ENCODE measurements at regions not wholly inside any gene's neighbourhood (a gene's known extent, or its start where the extent isn't known, plus 50 kb on each side); places are given as distances from the start of the nearest gene placed in this dataset.

DNA sequence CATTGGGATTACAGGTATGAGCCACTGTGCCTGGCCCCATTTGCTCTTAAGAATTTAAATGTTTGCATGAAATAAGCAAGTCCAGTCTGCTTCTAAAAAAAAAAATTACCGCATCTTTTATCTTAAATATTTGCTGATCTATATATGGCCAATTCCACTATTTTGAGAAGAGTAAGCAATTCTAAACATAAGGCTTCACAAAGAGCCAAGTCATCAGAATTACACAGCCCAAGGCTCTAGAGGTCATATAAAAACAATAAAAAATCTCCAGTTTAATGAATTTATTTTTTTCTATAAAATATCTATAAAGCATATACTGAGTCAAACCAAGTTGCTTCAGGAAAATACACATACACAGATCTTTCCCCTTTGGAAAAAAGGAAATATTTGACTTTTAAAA lies 79.0 kb upstream of the CPNE8 start:
- Histone ChIP-seq H3K27ac (replicated peaks) (no peak overlapping the region), H3K4me3 (no peak overlapping the region), H3K4me1 (no peaks in the 10 kb centered on the region), H3K36me3 (no peaks in the 10 kb centered on the region), H3K27me3 (ENCODE audit: low read depth) (no peaks in the 10 kb centered on the region), H3K9me3 (replicated peaks) (peaks cover 28% of the 10 kb centered on the region)
- TF ChIP-seq CTCF (IDR thresholded peaks at IDR 0.05; ENCODE audit: borderline replicate concordance), result no peak
- intact Hi-C loops (cut with micrococcal nuclease), result no loop called here
- DNase-seq, result no peak

DNA sequence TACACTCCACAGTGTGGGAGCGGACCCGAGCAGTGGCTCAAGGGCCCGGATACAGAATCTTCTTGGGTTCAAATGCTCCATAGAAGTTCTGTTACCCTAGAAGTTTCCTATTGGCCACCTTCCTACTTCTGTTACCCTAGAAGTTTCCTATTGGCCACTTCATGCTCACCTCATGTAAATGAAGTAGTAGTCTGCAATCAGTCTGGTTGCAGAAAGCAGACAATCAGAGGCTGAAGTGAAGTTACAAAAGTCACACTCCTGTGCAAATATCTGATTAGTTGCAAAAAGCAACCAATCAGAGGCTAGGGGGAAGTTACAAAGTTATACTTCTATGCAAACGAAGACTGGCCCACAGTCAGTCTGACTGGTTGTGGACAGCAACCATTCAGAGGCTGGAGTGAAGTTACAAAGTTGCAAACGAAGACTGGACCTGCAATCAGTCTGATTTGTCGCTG lies 77.8 kb upstream of the CPNE8 start:
- H3K9me3 ChIP-seq (replicated peaks), result peaks cover 28% of the 10 kb centered on the region
- H3K27me3 ChIP-seq (ENCODE audit: low read depth), result no peaks in the 10 kb centered on the region
- intact Hi-C loops (cut with micrococcal nuclease), result no loop called here

GRCh38 chr12:38977132-38977531 lies 71.7 kb upstream of the CPNE8 start:
- no peaks in the 10 kb centered on the region for H3K27me3 ChIP-seq (ENCODE audit: low read depth)

More for the DNA sequence above, 77.8 kb upstream of the CPNE8 start:
- Histone ChIP-seq H3K27ac (replicated peaks) (no peak overlapping the region), H3K4me3 (no peak overlapping the region), H3K36me3 (no peaks in the 10 kb centered on the region), H3K4me1 (no peaks in the 10 kb centered on the region)
- TF ChIP-seq CTCF (IDR thresholded peaks at IDR 0.05; ENCODE audit: borderline replicate concordance), result no peak
- no peak for DNase-seq

DNA sequence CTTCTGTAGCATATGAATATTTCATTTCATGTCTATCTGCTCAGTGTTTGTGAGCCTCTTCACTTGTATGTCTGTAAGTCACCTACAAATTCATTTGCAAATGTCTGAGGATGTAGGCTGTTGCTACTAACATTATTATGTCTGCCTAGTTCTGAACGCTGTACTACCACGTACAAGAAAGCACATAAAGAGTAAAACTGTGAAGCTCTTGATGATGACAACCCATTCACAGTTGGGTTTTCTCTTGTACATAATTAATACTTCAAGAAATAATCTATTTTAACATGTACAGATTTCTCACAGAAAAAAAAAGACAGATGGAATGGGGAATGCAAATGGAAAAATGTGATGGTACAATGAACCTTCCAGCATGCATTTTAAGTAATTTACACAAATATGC lies 64.3 kb upstream of the CPNE8 start:
- H3K9me3 ChIP-seq (replicated peaks), result peaks cover 16% of the 10 kb centered on the region
- H3K27me3 ChIP-seq (ENCODE audit: low read depth), result no peaks in the 10 kb centered on the region
- intact Hi-C loops (cut with micrococcal nuclease), result no loop called here
- no peak for DNase-seq
- H3K36me3 ChIP-seq, result no peaks in the 10 kb centered on the region
- no peak for TF ChIP-seq CTCF (IDR thresholded peaks at IDR 0.05; ENCODE audit: borderline replicate concordance)
- no peak overlapping the region for H3K27ac ChIP-seq (replicated peaks)
- no peaks in the 10 kb centered on the region for H3K4me1 ChIP-seq
- no peak overlapping the region for H3K4me3 ChIP-seq

More at GRCh38 chr12:38977132-38977531, 71.7 kb upstream of the CPNE8 start:
- H3K36me3 ChIP-seq, result no peaks in the 10 kb centered on the region
- no peak overlapping the region for H3K4me3 ChIP-seq
- no peak overlapping the region for H3K27ac ChIP-seq (replicated peaks)
- H3K9me3 ChIP-seq (replicated peaks), result peaks cover 12% of the 10 kb centered on the region
- DNase-seq, result no peak
- no peak for TF ChIP-seq CTCF (IDR thresholded peaks at IDR 0.05; ENCODE audit: borderline replicate concordance)
- intact Hi-C loops (cut with micrococcal nuclease), result no loop called here
- no peaks in the 10 kb centered on the region for H3K4me1 ChIP-seq

DNA sequence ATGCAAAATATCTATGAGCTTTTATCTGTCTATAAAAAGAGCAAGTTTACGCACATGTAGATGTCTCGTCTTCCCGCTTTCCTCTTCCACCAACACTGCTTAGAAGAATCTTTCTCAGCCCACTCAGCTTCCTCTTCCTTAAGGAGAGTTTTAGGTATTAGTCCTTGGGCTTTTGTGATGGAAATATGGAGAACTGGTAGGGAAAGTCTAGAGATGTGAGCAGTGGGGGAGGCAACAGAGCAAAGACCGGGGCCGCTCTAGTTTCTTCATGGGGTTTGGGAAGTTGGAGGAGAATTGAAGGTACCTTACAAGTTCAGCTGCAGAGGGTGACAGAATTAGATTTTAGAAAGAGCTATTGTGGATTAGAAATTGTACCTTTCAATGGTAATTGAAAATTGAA lies 56.3 kb upstream of the CPNE8 start:
- Histone ChIP-seq H3K27me3 (ENCODE audit: low read depth) (no peaks in the 10 kb centered on the region), H3K36me3 (no peaks in the 10 kb centered on the region), H3K4me3 (no peak overlapping the region), H3K4me1 (no peaks in the 10 kb centered on the region), H3K27ac (replicated peaks) (no peak overlapping the region), H3K9me3 (replicated peaks) (peaks cover 5% of the 10 kb centered on the region)
- intact Hi-C loops (cut with micrococcal nuclease), result no loop called here
- no peak for DNase-seq
- TF ChIP-seq CTCF (IDR thresholded peaks at IDR 0.05; ENCODE audit: borderline replicate concordance), result no peak

- DNase-seq, result no peak
- TF ChIP-seq CTCF (IDR thresholded peaks at IDR 0.05; ENCODE audit: borderline replicate concordance), result no peak
- intact Hi-C loops (cut with micrococcal nuclease), result no loop called here
- Histone ChIP-seq H3K27me3 (ENCODE audit: low read depth) (no peaks in the 10 kb centered on the region), H3K9me3 (replicated peaks) (peaks cover 5% of the 10 kb centered on the region), H3K4me1 (no peaks in the 10 kb centered on the region), H3K36me3 (no peaks in the 10 kb centered on the region), H3K4me3 (no peak overlapping the region), H3K27ac (replicated peaks) (no peak overlapping the region)
Observed at GRCh38 chr12:38961012-38961411, 55.6 kb upstream of the CPNE8 start.
